Gastrocnemius medialis (tissue), 4 donors: ENCODE measurements at regions not wholly inside any gene's neighbourhood (a gene's known extent, or its start where the extent isn't known, plus 50 kb on each side); places are given as distances from the start of the nearest gene placed in this dataset.

Source experiments
- CTCF ChIP-seq, 5 experiments: fragments of 450-650 bp in 3 of 5; fragments of 200-600 bp in 2 of 5; sonication (generic) in 2 of 5; IDR thresholded peaks in 4 of 5; conservative IDR thresholded peaks in 1 of 5; 1 replicate in 4 of 5; 2 replicates in 1 of 5; pipeline ENCODE4 v1.5.1; 2016 to 2019; ENCODE audit warnings: antibody characterized with exemption in 5 of 5, mild to moderate bottlenecking in 3 of 5, moderate library complexity in 3 of 5
- POLR2A ChIP-seq, 2 donors: fragments of 450-650 bp; IDR thresholded peaks; one replicate each; pipeline ENCODE4 v1.6.1; 2017; ENCODE audit warnings: antibody characterized with exemption in 2 of 2, mild to moderate bottlenecking in 2 of 2, moderate library complexity in 2 of 2

DNA sequence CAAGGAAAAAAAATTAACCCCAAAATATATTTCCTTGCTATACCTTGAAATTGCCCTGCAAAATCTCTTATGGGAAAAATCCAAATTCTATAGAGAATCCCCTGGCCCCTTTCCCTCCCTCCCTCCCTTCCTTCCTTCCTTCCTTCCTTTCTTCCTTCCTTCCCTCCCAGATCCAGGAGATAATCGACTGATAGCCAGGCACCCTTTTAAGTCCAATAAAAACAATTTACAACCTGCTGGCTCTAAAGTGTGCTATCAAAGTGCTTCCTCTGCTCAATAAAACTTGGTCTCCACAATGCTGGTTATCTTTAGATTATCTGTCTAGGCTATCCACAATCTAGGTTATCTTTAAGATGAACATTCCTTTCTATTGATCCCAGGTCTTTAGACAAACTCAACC, 83.1 kb upstream of the TUBA3C start:
- no peak for TF ChIP-seq POLR2A (IDR thresholded peaks at IDR 0.05)
- TF ChIP-seq CTCF (IDR thresholded peaks at IDR 0.05 in 4 of 5, conservative IDR thresholded peaks at IDR 0.05 in 1 of 5): no peak
